ENCODE measurements at regions not wholly inside any gene's neighbourhood (a gene's known extent, or its start where the extent isn't known, plus 50 kb on each side); places are given as distances from the start of the nearest gene placed in this dataset.
A peak's percentile ranks its signal among the peaks of the same experiment; 100 is the strongest.

- TF ChIP-seq CTCF (IDR thresholded peaks at IDR 0.05; ENCODE audit: insufficient read depth, low read depth, low read length, missing control alignments), result no peak
- peak; percentile 95 for DNase-seq (ENCODE audit: low read depth)
- no peak overlapping the region for H3K4me3 ChIP-seq (ENCODE audit: low read length)
Observed at GRCh38 chr1:186750257-186750656, 70.0 kb upstream of the PTGS2 start.

- H3K4me3 ChIP-seq (ENCODE audit: low read length), result no peak overlapping the region
- no peak for TF ChIP-seq CTCF (IDR thresholded peaks at IDR 0.05; ENCODE audit: insufficient read depth, low read depth, low read length, missing control alignments)
- peak; percentile 85 for DNase-seq (ENCODE audit: low read depth)
Observed at GRCh38 chr1:186749820-186750219, 69.6 kb upstream of the PTGS2 start.

- H3K4me3 ChIP-seq (ENCODE audit: low read length), result no peak overlapping the region
- DNase-seq (ENCODE audit: low read depth), result no peak
- TF ChIP-seq CTCF (IDR thresholded peaks at IDR 0.05; ENCODE audit: insufficient read depth, low read depth, low read length, missing control alignments), result no peak
Observed at GRCh38 chr1:186747661-186748060, 67.4 kb upstream of the PTGS2 start.

DNA sequence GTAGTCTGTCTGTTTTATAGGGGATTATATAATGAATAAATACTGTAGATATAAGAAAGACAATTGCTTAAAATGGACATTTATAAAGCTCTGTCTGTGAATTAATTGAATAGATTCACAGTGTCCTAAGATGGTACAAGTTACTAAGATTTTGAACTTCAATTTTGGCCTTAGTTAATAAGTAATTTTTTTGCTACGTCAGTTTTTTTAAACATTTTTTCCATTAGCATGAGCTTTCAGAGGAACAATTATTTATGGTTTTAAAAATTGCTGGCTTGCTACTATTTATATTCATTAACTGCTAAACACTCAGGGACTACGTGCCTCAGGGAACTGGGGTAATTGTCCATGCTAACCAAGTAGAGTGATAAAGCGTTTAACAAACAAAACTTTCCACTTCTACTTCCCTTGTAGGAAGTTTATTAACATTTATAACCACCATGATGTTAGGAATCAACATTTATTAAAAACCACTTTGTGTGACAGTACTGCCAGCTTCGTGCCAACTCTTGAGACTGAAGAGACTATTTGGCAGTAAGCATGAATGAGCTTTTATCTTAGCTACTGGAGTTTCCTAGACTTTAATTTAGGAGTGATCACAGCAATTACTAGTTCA, 65.4 kb upstream of the PTGS2 start:
- no peak for DNase-seq (ENCODE audit: low read depth)
- H3K4me3 ChIP-seq (ENCODE audit: low read length), result no peak overlapping the region
- TF ChIP-seq CTCF (IDR thresholded peaks at IDR 0.05; ENCODE audit: insufficient read depth, low read depth, low read length, missing control alignments), result no peak

- DNase-seq (ENCODE audit: low read depth), result peak; percentile 59
- no peak for TF ChIP-seq CTCF (IDR thresholded peaks at IDR 0.05; ENCODE audit: insufficient read depth, low read depth, low read length, missing control alignments)
Observed at GRCh38 chr1:186741640-186742039, 61.4 kb upstream of the PTGS2 start.

GRCh38 chr1:186740324-186740723, 60.1 kb upstream of the PTGS2 start:
- H3K4me3 ChIP-seq (ENCODE audit: low read length), result no peak overlapping the region
- no peak for TF ChIP-seq CTCF (IDR thresholded peaks at IDR 0.05; ENCODE audit: insufficient read depth, low read depth, low read length, missing control alignments)
- DNase-seq (ENCODE audit: low read depth), result no peak

More at GRCh38 chr1:186741640-186742039, 61.4 kb upstream of the PTGS2 start:
- H3K4me3 ChIP-seq (ENCODE audit: low read length), result no peak overlapping the region

- no peak overlapping the region for H3K4me3 ChIP-seq (ENCODE audit: low read length)
- DNase-seq (ENCODE audit: low read depth), result peak; percentile 56
- no peak for TF ChIP-seq CTCF (IDR thresholded peaks at IDR 0.05; ENCODE audit: insufficient read depth, low read depth, low read length, missing control alignments)
Observed at GRCh38 chr1:186739515-186739914, 59.3 kb upstream of the PTGS2 start.

Data from epithelial cell of esophagus (primary cell).